ENCODE measurements at regions not wholly inside any gene's neighbourhood (a gene's known extent, or its start where the extent isn't known, plus 50 kb on each side); places are given as distances from the start of the nearest gene placed in this dataset.

- no peak overlapping the region for H3K4me3 ChIP-seq (ENCODE audit: low read length)
- H4K20me1 ChIP-seq (ENCODE audit: insufficient read depth, low read depth, low read length), result no peaks in the 10 kb centered on the region
- no peaks in the 10 kb centered on the region for H3K4me1 ChIP-seq (ENCODE audit: low read length)
- no peaks in the 10 kb centered on the region for H3K79me2 ChIP-seq (ENCODE audit: low read length)
- no peak for DNase-seq
- no peak overlapping the region for H3K9ac ChIP-seq (ENCODE audit: low read length)
- H3K9me2 ChIP-seq (replicated peaks; ENCODE audit: insufficient read depth, low read length), result no peaks in the 10 kb centered on the region
- no peak overlapping the region for H3K27ac ChIP-seq (ENCODE audit: low read length)
- no peaks in the 10 kb centered on the region for H3K36me3 ChIP-seq (ENCODE audit: insufficient read depth, low read length)
- no peaks in the 10 kb centered on the region for H3K27me3 ChIP-seq (ENCODE audit: low read length)
- no peak overlapping the region for H3K4me2 ChIP-seq (ENCODE audit: low read depth, low read length, poor library complexity, severe bottlenecking)
- H2AFZ ChIP-seq (ENCODE audit: low read length), result no peak overlapping the region
- no peaks in the 10 kb centered on the region for H3K9me3 ChIP-seq (ENCODE audit: low read length)
Observed at GRCh38 chrX:120790552-120790951, 85.1 kb downstream of the CT47B1 start.

- H3K9ac ChIP-seq (ENCODE audit: low read length), result no peak overlapping the region
- no peak overlapping the region for H3K27ac ChIP-seq (ENCODE audit: low read length)
- H2AFZ ChIP-seq (ENCODE audit: low read length), result no peak overlapping the region
- H3K27me3 ChIP-seq (ENCODE audit: low read length), result no peaks in the 10 kb centered on the region
- H3K4me1 ChIP-seq (ENCODE audit: low read length), result no peaks in the 10 kb centered on the region
- DNase-seq, result peak; percentile 91
- H4K20me1 ChIP-seq (ENCODE audit: insufficient read depth, low read depth, low read length), result no peaks in the 10 kb centered on the region
- H3K4me2 ChIP-seq (ENCODE audit: low read depth, low read length, poor library complexity, severe bottlenecking), result no peak overlapping the region
- H3K36me3 ChIP-seq (ENCODE audit: insufficient read depth, low read length), result no peaks in the 10 kb centered on the region
- H3K9me2 ChIP-seq (replicated peaks; ENCODE audit: insufficient read depth, low read length), result no peaks in the 10 kb centered on the region
- no peaks in the 10 kb centered on the region for H3K79me2 ChIP-seq (ENCODE audit: low read length)
- H3K4me3 ChIP-seq (ENCODE audit: low read length), result no peak overlapping the region
- no peaks in the 10 kb centered on the region for H3K9me3 ChIP-seq (ENCODE audit: low read length)
Observed at GRCh38 chrX:120790118-120790517, 85.5 kb downstream of the CT47B1 start.

GRCh38 chrX:120781403-120781802, 94.3 kb downstream of the CT47B1 start:
- Histone ChIP-seq H3K9ac (ENCODE audit: low read length) (no peak overlapping the region), H3K4me3 (ENCODE audit: low read length) (no peak overlapping the region), H3K79me2 (ENCODE audit: low read length) (no peaks in the 10 kb centered on the region), H3K9me2 (replicated peaks; ENCODE audit: insufficient read depth, low read length) (no peaks in the 10 kb centered on the region), H2AFZ (ENCODE audit: low read length) (no peak overlapping the region), H3K27me3 (ENCODE audit: low read length) (no peaks in the 10 kb centered on the region), H3K9me3 (ENCODE audit: low read length) (no peaks in the 10 kb centered on the region), H3K36me3 (ENCODE audit: insufficient read depth, low read length) (no peaks in the 10 kb centered on the region), H3K4me2 (ENCODE audit: low read depth, low read length, poor library complexity, severe bottlenecking) (no peak overlapping the region), H3K27ac (ENCODE audit: low read length) (no peak overlapping the region), H3K4me1 (ENCODE audit: low read length) (no peaks in the 10 kb centered on the region), H4K20me1 (ENCODE audit: insufficient read depth, low read depth, low read length) (no peaks in the 10 kb centered on the region)
- DNase-seq, result no peak

- H3K4me2 ChIP-seq (ENCODE audit: low read depth, low read length, poor library complexity, severe bottlenecking), result no peak overlapping the region
- no peaks in the 10 kb centered on the region for H3K36me3 ChIP-seq (ENCODE audit: insufficient read depth, low read length)
- no peaks in the 10 kb centered on the region for H3K9me3 ChIP-seq (ENCODE audit: low read length)
- H3K79me2 ChIP-seq (ENCODE audit: low read length), result no peaks in the 10 kb centered on the region
- no peaks in the 10 kb centered on the region for H4K20me1 ChIP-seq (ENCODE audit: insufficient read depth, low read depth, low read length)
- H3K27me3 ChIP-seq (ENCODE audit: low read length), result no peaks in the 10 kb centered on the region
- peaks cover 5% of the 10 kb centered on the region; the same call in 1 of the 2 replicates for H3K4me1 ChIP-seq (ENCODE audit: low read length)
- no peak overlapping the region for H3K9ac ChIP-seq (ENCODE audit: low read length)
- H3K4me3 ChIP-seq (ENCODE audit: low read length), result no peak overlapping the region
- DNase-seq, result no peak
- H3K9me2 ChIP-seq (replicated peaks; ENCODE audit: insufficient read depth, low read length), result no peaks in the 10 kb centered on the region
- H2AFZ ChIP-seq (ENCODE audit: low read length), result no peak overlapping the region
- H3K27ac ChIP-seq (ENCODE audit: low read length), result peak overlapping the region; percentile 25; the same call in 1 of the 2 replicates
Observed at GRCh38 chrX:120775959-120776358, 99.7 kb downstream of the CT47B1 start.

- H3K27me3 ChIP-seq (ENCODE audit: low read length), result no peaks in the 10 kb centered on the region
- H3K9me2 ChIP-seq (replicated peaks; ENCODE audit: insufficient read depth, low read length), result no peaks in the 10 kb centered on the region
- no peak overlapping the region for H3K4me2 ChIP-seq (ENCODE audit: low read depth, low read length, poor library complexity, severe bottlenecking)
- no peaks in the 10 kb centered on the region for H4K20me1 ChIP-seq (ENCODE audit: insufficient read depth, low read depth, low read length)
- H3K9ac ChIP-seq (ENCODE audit: low read length), result no peak overlapping the region
- H2AFZ ChIP-seq (ENCODE audit: low read length), result no peak overlapping the region
- H3K27ac ChIP-seq (ENCODE audit: low read length), result no peak overlapping the region
- no peaks in the 10 kb centered on the region for H3K9me3 ChIP-seq (ENCODE audit: low read length)
- H3K4me3 ChIP-seq (ENCODE audit: low read length), result no peak overlapping the region
- no peaks in the 10 kb centered on the region for H3K36me3 ChIP-seq (ENCODE audit: insufficient read depth, low read length)
- H3K4me1 ChIP-seq (ENCODE audit: low read length), result peaks cover 8% of the 10 kb centered on the region
- H3K79me2 ChIP-seq (ENCODE audit: low read length), result no peaks in the 10 kb centered on the region
- DNase-seq, result no peak
Observed at GRCh38 chrX:120774606-120775005, 101.1 kb downstream of the CT47B1 start.

GRCh38 chrX:120773801-120774200, 101.9 kb downstream of the CT47B1 start:
- Histone ChIP-seq H3K4me1 (ENCODE audit: low read length) (peaks cover 11% of the 10 kb centered on the region), H4K20me1 (ENCODE audit: insufficient read depth, low read depth, low read length) (no peaks in the 10 kb centered on the region), H3K9ac (ENCODE audit: low read length) (no peak overlapping the region), H3K9me3 (ENCODE audit: low read length) (no peaks in the 10 kb centered on the region), H3K4me2 (ENCODE audit: low read depth, low read length, poor library complexity, severe bottlenecking) (no peak overlapping the region), H3K36me3 (ENCODE audit: insufficient read depth, low read length) (no peaks in the 10 kb centered on the region), H3K27me3 (ENCODE audit: low read length) (no peaks in the 10 kb centered on the region), H3K9me2 (replicated peaks; ENCODE audit: insufficient read depth, low read length) (no peaks in the 10 kb centered on the region), H3K79me2 (ENCODE audit: low read length) (no peaks in the 10 kb centered on the region), H2AFZ (ENCODE audit: low read length) (no peak overlapping the region), H3K27ac (ENCODE audit: low read length) (no peak overlapping the region), H3K4me3 (ENCODE audit: low read length) (no peak overlapping the region)
- DNase-seq, result no peak

GRCh38 chrX:120769576-120770341, 105.9 kb downstream of the CT47B1 start:
- H3K9ac ChIP-seq (ENCODE audit: low read length), result no peak overlapping the region
- no peaks in the 10 kb centered on the region for H3K9me2 ChIP-seq (replicated peaks; ENCODE audit: insufficient read depth, low read length)
- no peak overlapping the region for H2AFZ ChIP-seq (ENCODE audit: low read length)
- DNase-seq, result peak; percentile 66
- no peaks in the 10 kb centered on the region for H3K27me3 ChIP-seq (ENCODE audit: low read length)
- H3K4me3 ChIP-seq (ENCODE audit: low read length), result no peak overlapping the region
- H3K9me3 ChIP-seq (ENCODE audit: low read length), result no peaks in the 10 kb centered on the region
- H3K4me1 ChIP-seq (ENCODE audit: low read length), result peaks cover 12% of the 10 kb centered on the region
- H3K4me2 ChIP-seq (ENCODE audit: low read depth, low read length, poor library complexity, severe bottlenecking), result peak overlapping the region; percentile 23
- no peaks in the 10 kb centered on the region for H4K20me1 ChIP-seq (ENCODE audit: insufficient read depth, low read depth, low read length)
- H3K27ac ChIP-seq (ENCODE audit: low read length), result no peak overlapping the region
- H3K36me3 ChIP-seq (ENCODE audit: insufficient read depth, low read length), result no peaks in the 10 kb centered on the region
- no peaks in the 10 kb centered on the region for H3K79me2 ChIP-seq (ENCODE audit: low read length)

GRCh38 chrX:120768681-120769080, 107.0 kb downstream of the CT47B1 start:
- no peaks in the 10 kb centered on the region for H3K9me3 ChIP-seq (ENCODE audit: low read length)
- DNase-seq, result no peak
- no peak overlapping the region for H3K9ac ChIP-seq (ENCODE audit: low read length)
- no peaks in the 10 kb centered on the region for H3K9me2 ChIP-seq (replicated peaks; ENCODE audit: insufficient read depth, low read length)
- H3K27me3 ChIP-seq (ENCODE audit: low read length), result no peaks in the 10 kb centered on the region
- no peak overlapping the region for H2AFZ ChIP-seq (ENCODE audit: low read length)
- H3K4me2 ChIP-seq (ENCODE audit: low read depth, low read length, poor library complexity, severe bottlenecking), result no peak overlapping the region
- H3K79me2 ChIP-seq (ENCODE audit: low read length), result no peaks in the 10 kb centered on the region
- H4K20me1 ChIP-seq (ENCODE audit: insufficient read depth, low read depth, low read length), result no peaks in the 10 kb centered on the region
- no peak overlapping the region for H3K27ac ChIP-seq (ENCODE audit: low read length)
- no peaks in the 10 kb centered on the region for H3K36me3 ChIP-seq (ENCODE audit: insufficient read depth, low read length)
- H3K4me3 ChIP-seq (ENCODE audit: low read length), result no peak overlapping the region
- H3K4me1 ChIP-seq (ENCODE audit: low read length), result peaks cover 12% of the 10 kb centered on the region

All from Karpas-422 (cell line).